HFF-Myc (cell line): ENCODE measurements at regions not wholly inside any gene's neighbourhood (a gene's known extent, or its start where the extent isn't known, plus 50 kb on each side); places are given as distances from the start of the nearest gene placed in this dataset.

ENCODE experiments used
- DNase-seq: peaks from one replicate; pipeline ENCODE4 v3.0.0-alpha.2; 2011; ENCODE audit warnings: low read depth; ENCODE audit errors: extremely low read depth
- H3K4me3 ChIP-seq: replicated peaks from 2 replicates; pipeline ENCODE4 v1.5.1; 2011; ENCODE audit warnings: low read depth, mild to moderate bottlenecking, control low read depth, low read length
- CTCF ChIP-seq: IDR thresholded peaks from 2 replicates; pipeline ENCODE4 v1.5.1; 2012; ENCODE audit warnings: mild to moderate bottlenecking, low read depth, low read length, control low read depth; ENCODE audit errors: missing control alignments

- H3K4me3 ChIP-seq: no peak overlapping the region
- no peak for TF ChIP-seq CTCF
These were observed 104.2 kb upstream of the MVB12B start for GRCh38 chr9:126222363-126222834.

GRCh38 chr9:126222835-126223431 lies 103.7 kb upstream of the MVB12B start:
- H3K4me3 ChIP-seq: no peak overlapping the region
- no peak for TF ChIP-seq CTCF
- no peak for DNase-seq

More at GRCh38 chr9:126222363-126222834, 104.2 kb upstream of the MVB12B start:
- no peak for DNase-seq

- TF ChIP-seq CTCF: no peak
- no peak overlapping the region for H3K4me3 ChIP-seq
- DNase-seq: no peak
These were observed 102.7 kb upstream of the MVB12B start for GRCh38 chr9:126223798-126224531.

GRCh38 chr9:126225611-126226609 lies 100.7 kb upstream of the MVB12B start:
- no peak overlapping the region for H3K4me3 ChIP-seq
- no peak for DNase-seq
- TF ChIP-seq CTCF: no peak

GRCh38 chr9:126226991-126227936 lies 99.4 kb upstream of the MVB12B start:
- H3K4me3 ChIP-seq: no peak overlapping the region
- no peak for DNase-seq
- TF ChIP-seq CTCF: no peak
